ENCODE measurements at regions not wholly inside any gene's neighbourhood (a gene's known extent, or its start where the extent isn't known, plus 50 kb on each side); places are given as distances from the start of the nearest gene placed in this dataset.

DNA sequence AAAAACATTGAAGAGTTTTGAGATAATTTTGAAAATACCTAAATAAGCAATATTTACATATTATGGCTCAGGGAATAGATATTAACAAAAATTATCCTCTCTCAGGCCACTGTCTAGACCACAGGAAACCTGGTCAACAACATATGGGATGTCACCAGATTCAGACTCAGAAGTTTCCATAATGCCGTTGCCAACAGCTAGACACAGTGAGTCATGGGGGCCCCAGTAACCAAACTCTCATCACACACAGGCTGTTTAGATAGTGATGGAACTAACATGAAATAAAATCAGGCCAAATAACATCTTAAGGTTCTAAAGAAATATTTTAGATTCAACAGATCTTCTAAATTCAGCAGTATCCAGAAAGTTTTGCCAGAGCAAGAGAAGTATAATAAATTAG lies 681.7 kb upstream of the ADAMTS5 start:
- Histone ChIP-seq H3K9me3 (ENCODE audit: control insufficient read depth in 1 of 2, low read length in 2 of 2) (no peaks in the 10 kb centered on the region), H3K4me1 (ENCODE audit: insufficient read depth, low read length) (no peaks in the 10 kb centered on the region), H3K36me3 (ENCODE audit: insufficient read depth, low read length) (no peaks in the 10 kb centered on the region), H3K27ac (ENCODE audit: low read depth, low read length) (no peak overlapping the region), H3K4me3 (ENCODE audit: low read length in 2 of 2) (no peak overlapping the region), H3K27me3 (ENCODE audit: insufficient read depth, low read length) (no peaks in the 10 kb centered on the region)
- Mint-ChIP-seq H3K9me3 (peaks cover 0 to 8% (median 4%) of the 10 kb centered on the region in 8 donors), H3K27me3 (no peaks in the 10 kb centered on the region), H3K4me1 (no peaks in the 10 kb centered on the region), H3K4me3 (no peak overlapping the region), H3K36me3 (no peaks in the 10 kb centered on the region), H3K27ac (no peak overlapping the region)
- no peak for DNase-seq
- intact Hi-C loops (cut with micrococcal nuclease), result no loop called here
- ChIA-PET CTCF (ENCODE audit: partially characterized antibody) (no interaction called here), POLR2A (ENCODE audit: partially characterized antibody) (no interaction called here)

- Histone ChIP-seq H3K4me1 (ENCODE audit: insufficient read depth, low read length) (no peaks in the 10 kb centered on the region), H3K4me3 (ENCODE audit: low read length in 2 of 2) (no peak overlapping the region), H3K27me3 (ENCODE audit: insufficient read depth, low read length) (no peaks in the 10 kb centered on the region), H3K27ac (ENCODE audit: low read depth, low read length) (no peak overlapping the region), H3K36me3 (ENCODE audit: insufficient read depth, low read length) (no peaks in the 10 kb centered on the region), H3K9me3 (ENCODE audit: control insufficient read depth in 1 of 2, low read length in 2 of 2) (no peaks in the 10 kb centered on the region)
- Mint-ChIP-seq H3K36me3 (no peaks in the 10 kb centered on the region), H3K27me3 (no peaks in the 10 kb centered on the region), H3K4me3 (no peak overlapping the region), H3K27ac (no peak overlapping the region), H3K4me1 (no peaks in the 10 kb centered on the region), H3K9me3 (peaks cover 0 to 12% (median 4%) of the 10 kb centered on the region in 8 donors)
- CTCF ChIA-PET (ENCODE audit: partially characterized antibody), result no interaction called here
- POLR2A ChIA-PET (ENCODE audit: partially characterized antibody), result no interaction called here
- intact Hi-C loops (cut with micrococcal nuclease), result no loop called here
- DNase-seq, result no peak
Observed at GRCh38 chr21:27647921-27648320, 681.0 kb upstream of the ADAMTS5 start.

DNA sequence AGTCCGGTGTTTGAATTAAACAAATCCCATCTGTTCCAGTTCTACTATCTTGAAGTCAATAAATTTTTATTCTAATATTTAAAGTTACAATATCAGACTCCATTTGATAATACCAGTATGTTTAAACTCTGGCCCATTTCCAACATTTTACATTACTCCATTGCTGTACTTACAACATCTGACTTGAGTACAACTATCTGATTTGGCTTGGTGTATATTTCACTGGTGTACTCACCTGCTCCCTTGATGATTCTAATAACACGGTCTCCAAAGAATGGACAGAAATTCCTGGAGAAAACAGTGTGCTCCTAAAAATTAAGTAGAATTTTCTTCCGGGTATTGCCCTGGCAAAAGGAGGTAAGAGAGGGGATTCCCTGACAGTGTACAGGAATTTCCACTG lies 680.5 kb upstream of the ADAMTS5 start:
- CTCF ChIA-PET (ENCODE audit: partially characterized antibody), result no interaction called here

GRCh38 chr21:27646691-27647090 lies 679.8 kb upstream of the ADAMTS5 start:
- no peak overlapping the region for H3K4me3 Mint-ChIP-seq
- no peaks in the 10 kb centered on the region for H3K36me3 ChIP-seq (ENCODE audit: insufficient read depth, low read length)
- H3K27me3 ChIP-seq (ENCODE audit: insufficient read depth, low read length), result no peaks in the 10 kb centered on the region
- no peak overlapping the region for H3K27ac ChIP-seq (ENCODE audit: low read depth, low read length)
- no peak for DNase-seq
- no peaks in the 10 kb centered on the region for H3K36me3 Mint-ChIP-seq
- no peaks in the 10 kb centered on the region for H3K4me1 ChIP-seq (ENCODE audit: insufficient read depth, low read length)
- H3K27ac Mint-ChIP-seq, result no peak overlapping the region
- H3K9me3 ChIP-seq (ENCODE audit: control insufficient read depth in 1 of 2, low read length in 2 of 2), result no peaks in the 10 kb centered on the region
- H3K27me3 Mint-ChIP-seq, result no peaks in the 10 kb centered on the region
- ChIA-PET CTCF (ENCODE audit: partially characterized antibody) (no interaction called here), POLR2A (ENCODE audit: partially characterized antibody) (no interaction called here)
- H3K4me1 Mint-ChIP-seq, result no peaks in the 10 kb centered on the region
- intact Hi-C loops (cut with micrococcal nuclease), result no loop called here
- H3K9me3 Mint-ChIP-seq, result peaks cover 0 to 12% (median 4%) of the 10 kb centered on the region in 8 donors
- no peak overlapping the region for H3K4me3 ChIP-seq (ENCODE audit: low read length in 2 of 2)

More for the DNA sequence above, 680.5 kb upstream of the ADAMTS5 start:
- H3K27ac Mint-ChIP-seq, result no peak overlapping the region
- DNase-seq, result no peak
- H3K9me3 Mint-ChIP-seq, result peaks cover 0 to 12% (median 4%) of the 10 kb centered on the region in 8 donors
- H3K27me3 ChIP-seq (ENCODE audit: insufficient read depth, low read length), result no peaks in the 10 kb centered on the region
- H3K4me3 Mint-ChIP-seq, result no peak overlapping the region
- H3K9me3 ChIP-seq (ENCODE audit: control insufficient read depth in 1 of 2, low read length in 2 of 2), result no peaks in the 10 kb centered on the region
- H3K4me1 Mint-ChIP-seq, result no peaks in the 10 kb centered on the region
- no peaks in the 10 kb centered on the region for H3K27me3 Mint-ChIP-seq
- POLR2A ChIA-PET (ENCODE audit: partially characterized antibody), result no interaction called here
- H3K4me3 ChIP-seq (ENCODE audit: low read length in 2 of 2), result no peak overlapping the region
- no peak overlapping the region for H3K27ac ChIP-seq (ENCODE audit: low read depth, low read length)
- H3K36me3 ChIP-seq (ENCODE audit: insufficient read depth, low read length), result no peaks in the 10 kb centered on the region
- H3K4me1 ChIP-seq (ENCODE audit: insufficient read depth, low read length), result no peaks in the 10 kb centered on the region
- H3K36me3 Mint-ChIP-seq, result no peaks in the 10 kb centered on the region
- intact Hi-C loops (cut with micrococcal nuclease), result no loop called here

DNA sequence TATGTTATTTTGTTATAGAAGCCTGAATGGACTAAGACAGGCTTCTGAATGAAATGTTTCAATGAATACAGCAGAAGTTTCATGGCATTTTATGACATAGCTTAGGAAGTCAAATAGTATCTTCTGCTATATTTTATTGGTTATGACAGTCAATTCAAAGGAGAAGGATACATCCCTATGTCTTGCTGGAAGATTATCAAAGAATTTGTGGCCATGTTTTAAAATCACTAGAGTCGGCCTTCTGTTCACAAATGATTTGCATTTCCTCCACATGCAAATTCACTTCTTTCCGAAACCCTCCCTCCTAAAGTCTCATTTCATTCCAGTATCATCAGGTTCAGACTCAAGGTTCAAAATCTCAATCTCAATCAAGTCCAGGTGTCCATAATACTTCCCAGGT lies 679.2 kb upstream of the ADAMTS5 start:
- POLR2A ChIA-PET (ENCODE audit: partially characterized antibody), result no interaction called here
- H3K4me1 Mint-ChIP-seq, result no peaks in the 10 kb centered on the region
- no peaks in the 10 kb centered on the region for H3K36me3 Mint-ChIP-seq
- peaks cover 0 to 12% (median 4%) of the 10 kb centered on the region in 8 donors for H3K9me3 Mint-ChIP-seq
- Histone ChIP-seq H3K4me1 (ENCODE audit: insufficient read depth, low read length) (no peaks in the 10 kb centered on the region), H3K36me3 (ENCODE audit: insufficient read depth, low read length) (no peaks in the 10 kb centered on the region), H3K4me3 (ENCODE audit: low read length in 2 of 2) (no peak overlapping the region), H3K27me3 (ENCODE audit: insufficient read depth, low read length) (no peaks in the 10 kb centered on the region), H3K27ac (ENCODE audit: low read depth, low read length) (no peak overlapping the region), H3K9me3 (ENCODE audit: control insufficient read depth in 1 of 2, low read length in 2 of 2) (no peaks in the 10 kb centered on the region)
- no peaks in the 10 kb centered on the region for H3K27me3 Mint-ChIP-seq
- no peak overlapping the region for H3K4me3 Mint-ChIP-seq
- CTCF ChIA-PET (ENCODE audit: partially characterized antibody), result no interaction called here
- no peak for DNase-seq
- intact Hi-C loops (cut with micrococcal nuclease), result no loop called here
- no peak overlapping the region for H3K27ac Mint-ChIP-seq

DNA sequence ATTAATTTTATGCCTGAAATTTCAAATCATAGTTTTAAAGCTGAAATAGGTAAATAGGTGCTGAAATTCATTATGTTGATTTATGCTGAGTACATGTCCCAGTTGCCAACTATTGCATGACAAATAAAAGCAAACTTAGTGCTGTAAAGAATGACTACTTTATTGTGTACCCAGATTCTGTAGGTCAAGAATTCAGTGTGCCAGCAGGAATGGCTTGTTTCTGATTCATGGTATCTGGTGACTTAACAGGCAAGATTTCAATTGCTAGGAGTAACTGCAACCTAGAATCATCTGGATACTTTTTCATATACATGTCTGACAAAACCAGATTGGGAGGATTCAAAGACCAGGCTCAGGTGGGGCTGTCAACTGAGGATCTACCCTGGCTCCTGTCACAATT lies 678.4 kb upstream of the ADAMTS5 start:
- Histone ChIP-seq H3K4me3 (ENCODE audit: low read length in 2 of 2) (no peak overlapping the region), H3K9me3 (ENCODE audit: control insufficient read depth in 1 of 2, low read length in 2 of 2) (no peaks in the 10 kb centered on the region), H3K27ac (ENCODE audit: low read depth, low read length) (no peak overlapping the region), H3K36me3 (ENCODE audit: insufficient read depth, low read length) (no peaks in the 10 kb centered on the region), H3K27me3 (ENCODE audit: insufficient read depth, low read length) (no peaks in the 10 kb centered on the region), H3K4me1 (ENCODE audit: insufficient read depth, low read length) (no peaks in the 10 kb centered on the region)
- H3K27ac Mint-ChIP-seq, result no peak overlapping the region
- peaks cover 0 to 12% (median 4%) of the 10 kb centered on the region in 8 donors for H3K9me3 Mint-ChIP-seq
- DNase-seq, result no peak
- H3K4me3 Mint-ChIP-seq, result no peak overlapping the region
- H3K4me1 Mint-ChIP-seq, result no peaks in the 10 kb centered on the region
- H3K27me3 Mint-ChIP-seq, result no peaks in the 10 kb centered on the region
- CTCF ChIA-PET (ENCODE audit: partially characterized antibody), result no interaction called here
- POLR2A ChIA-PET (ENCODE audit: partially characterized antibody), result no interaction called here
- intact Hi-C loops (cut with micrococcal nuclease), result no loop called here
- no peaks in the 10 kb centered on the region for H3K36me3 Mint-ChIP-seq

DNA sequence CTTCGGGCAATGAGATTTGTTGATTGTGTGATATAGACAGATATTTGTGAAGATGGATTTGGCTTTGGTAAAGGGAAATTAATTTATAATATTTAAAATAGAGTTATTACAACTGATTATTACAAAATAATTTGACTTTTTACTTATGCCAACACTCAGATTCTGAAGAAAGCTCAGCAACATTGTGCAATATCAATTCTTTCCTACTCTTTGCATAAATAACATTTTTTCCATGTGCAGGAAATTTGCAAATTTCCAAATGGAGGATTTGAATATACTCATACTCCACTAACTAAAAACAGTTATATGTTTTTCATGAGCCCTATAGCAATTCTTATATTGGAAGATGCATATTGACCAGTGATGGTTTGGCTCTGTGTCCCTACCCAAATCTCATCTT lies 676.4 kb upstream of the ADAMTS5 start:
- H3K36me3 Mint-ChIP-seq, result no peaks in the 10 kb centered on the region
- H3K27ac ChIP-seq (ENCODE audit: low read depth, low read length), result no peak overlapping the region
- H3K4me1 Mint-ChIP-seq, result no peaks in the 10 kb centered on the region
- no peaks in the 10 kb centered on the region for H3K27me3 Mint-ChIP-seq
- no peak overlapping the region for H3K4me3 Mint-ChIP-seq
- H3K27ac Mint-ChIP-seq, result no peak overlapping the region
- H3K27me3 ChIP-seq (ENCODE audit: insufficient read depth, low read length), result no peaks in the 10 kb centered on the region
- CTCF ChIA-PET (ENCODE audit: partially characterized antibody), result no interaction called here
- no peaks in the 10 kb centered on the region for H3K36me3 ChIP-seq (ENCODE audit: insufficient read depth, low read length)
- no peak overlapping the region for H3K4me3 ChIP-seq (ENCODE audit: low read length in 2 of 2)
- no peak for DNase-seq
- H3K9me3 Mint-ChIP-seq, result peaks cover 0 to 12% (median 3%) of the 10 kb centered on the region in 8 donors
- POLR2A ChIA-PET (ENCODE audit: partially characterized antibody), result no interaction called here
- no peaks in the 10 kb centered on the region for H3K9me3 ChIP-seq (ENCODE audit: control insufficient read depth in 1 of 2, low read length in 2 of 2)
- intact Hi-C loops (cut with micrococcal nuclease), result no loop called here
- no peaks in the 10 kb centered on the region for H3K4me1 ChIP-seq (ENCODE audit: insufficient read depth, low read length)

DNA sequence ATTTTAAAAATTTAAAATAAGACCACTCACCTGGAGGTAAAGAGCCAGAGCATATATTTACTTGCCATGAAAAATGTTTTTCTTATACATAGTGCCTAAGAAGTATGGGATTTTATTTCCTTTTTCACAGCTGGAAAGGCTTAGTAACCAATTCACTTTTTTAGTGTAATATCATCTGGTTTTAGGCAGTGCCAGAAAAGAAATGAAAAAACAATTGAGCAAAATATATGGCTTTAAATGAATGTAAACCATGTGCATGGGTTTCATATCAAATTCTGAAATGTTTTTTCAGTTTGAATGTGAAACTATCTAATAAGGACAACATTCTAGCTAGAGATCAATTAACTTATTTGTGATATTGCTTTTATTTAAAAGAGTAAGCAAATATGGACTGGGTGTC lies 672.4 kb upstream of the ADAMTS5 start:
- no peak overlapping the region for H3K27ac Mint-ChIP-seq
- CTCF ChIA-PET (ENCODE audit: partially characterized antibody), result no interaction called here
- intact Hi-C loops (cut with micrococcal nuclease), result no loop called here

More for the DNA sequence above, 672.4 kb upstream of the ADAMTS5 start:
- no peak for DNase-seq
- Histone ChIP-seq H3K9me3 (ENCODE audit: control insufficient read depth in 1 of 2, low read length in 2 of 2) (no peaks in the 10 kb centered on the region), H3K4me3 (ENCODE audit: low read length in 2 of 2) (no peak overlapping the region), H3K4me1 (ENCODE audit: insufficient read depth, low read length) (no peaks in the 10 kb centered on the region), H3K27ac (ENCODE audit: low read depth, low read length) (no peak overlapping the region), H3K36me3 (ENCODE audit: insufficient read depth, low read length) (no peaks in the 10 kb centered on the region), H3K27me3 (ENCODE audit: insufficient read depth, low read length) (no peaks in the 10 kb centered on the region)
- Mint-ChIP-seq H3K9me3 (peaks cover 0 to 9% (median 5%) of the 10 kb centered on the region in 8 donors), H3K4me3 (no peak overlapping the region), H3K36me3 (no peaks in the 10 kb centered on the region), H3K4me1 (no peaks in the 10 kb centered on the region), H3K27me3 (no peaks in the 10 kb centered on the region)
- POLR2A ChIA-PET (ENCODE audit: partially characterized antibody), result no interaction called here

Measured in CD4-positive, alpha-beta memory T cell (primary cell).